NCI-H1105 treated with DMSO at 0.1 percent for 48 hours (cell line): ENCODE measurements at regions not wholly inside any gene's neighbourhood (a gene's known extent, or its start where the extent isn't known, plus 50 kb on each side); places are given as distances from the start of the nearest gene placed in this dataset.
"Not testable (repeated sequence)": the region's sequence is repeated elsewhere in the genome, so short reads cannot be mapped to it uniquely, and the experiment has no call there.

ENCODE experiments used
- DNase-seq: peaks from one replicate; lab custom pipeline; 2025; lab: John Stamatoyannopoulos, UW

- no peak for DNase-seq
These were observed 297.4 kb upstream of the GCFC2 start for GRCh38 chr2:76008001-76008702.

DNA sequence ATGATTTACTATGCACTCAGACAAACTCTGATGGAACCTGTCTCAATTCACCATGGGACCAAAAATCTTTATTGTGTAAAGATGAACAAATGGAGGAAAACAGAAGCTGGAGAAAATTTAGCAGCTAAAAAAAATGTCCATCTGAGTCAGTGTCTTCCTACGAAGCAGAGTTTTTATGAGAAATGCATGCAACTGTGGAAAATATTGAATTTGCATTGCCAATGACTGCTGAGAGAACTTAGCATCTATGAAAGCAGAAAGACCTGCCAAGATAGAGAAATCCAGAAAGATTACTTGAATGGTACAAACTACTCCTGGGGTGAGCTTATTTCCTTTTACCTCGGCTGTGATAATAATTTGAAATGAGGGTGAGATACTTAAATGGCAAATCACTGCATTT, 289.7 kb upstream of the GCFC2 start:
- DNase-seq: no peak

DNA sequence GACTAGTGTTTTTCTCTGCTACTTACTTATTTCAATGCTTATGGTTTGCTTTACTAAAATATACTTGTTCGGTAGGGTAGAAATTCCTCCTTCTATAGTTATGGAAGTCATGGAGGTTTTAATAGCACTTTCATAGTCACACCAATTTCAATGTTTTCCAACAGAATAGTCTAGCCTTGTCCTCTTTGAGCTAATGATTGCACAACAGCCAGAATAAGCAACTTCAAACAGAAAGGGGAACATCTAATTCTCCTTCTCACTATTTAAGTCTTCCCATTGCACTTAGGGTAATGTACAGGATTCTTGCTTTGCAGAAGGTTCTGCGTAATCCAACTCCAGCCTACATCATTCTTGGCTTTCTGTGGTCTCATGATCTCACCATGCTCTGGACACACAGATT, 287.7 kb upstream of the GCFC2 start:
- no peak for DNase-seq

- no peak for DNase-seq
These were observed 284.0 kb upstream of the GCFC2 start for GRCh38 chr2:75994759-75995158.

- not testable (repeated sequence) for DNase-seq
These were observed 277.9 kb upstream of the GCFC2 start for GRCh38 chr2:75988622-75989021.

DNA sequence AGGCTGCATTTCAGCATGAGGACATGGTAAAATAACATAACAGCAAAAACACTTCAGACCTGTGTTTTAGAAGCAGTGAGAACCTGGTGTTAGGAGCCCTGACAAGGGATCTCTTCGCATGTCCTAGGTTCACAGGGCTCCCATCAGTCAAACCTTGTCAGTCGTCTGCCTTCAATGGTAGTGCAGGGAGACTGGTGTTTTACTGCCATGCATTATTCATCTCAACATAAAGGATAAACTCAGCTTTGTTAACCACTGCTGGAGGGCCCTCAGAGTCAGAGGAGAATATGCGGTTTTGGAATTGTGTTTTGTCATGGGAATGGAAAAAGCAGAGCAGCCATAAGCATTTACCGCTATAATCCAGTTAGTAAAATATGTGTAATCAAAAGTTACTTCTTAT, 275.9 kb upstream of the GCFC2 start:
- no peak for DNase-seq

DNA sequence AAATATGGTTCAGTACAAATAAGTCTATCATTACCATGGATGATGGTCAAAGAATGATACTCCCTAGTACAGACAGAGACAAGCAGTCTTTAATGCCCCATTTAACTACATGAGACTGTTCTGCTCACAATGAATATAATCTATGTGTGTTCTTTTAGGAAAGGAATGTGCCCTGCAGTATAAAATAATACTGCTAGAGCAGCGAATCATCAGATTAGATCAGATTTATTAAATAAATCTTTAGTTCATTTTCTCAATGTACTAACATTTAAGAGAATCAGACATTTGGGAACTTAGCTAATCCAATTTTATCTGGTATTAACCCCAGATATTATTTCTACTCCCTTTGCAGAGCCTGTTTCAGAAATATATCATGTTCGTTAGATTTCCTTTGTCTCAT, 272.0 kb upstream of the GCFC2 start:
- DNase-seq: no peak

DNA sequence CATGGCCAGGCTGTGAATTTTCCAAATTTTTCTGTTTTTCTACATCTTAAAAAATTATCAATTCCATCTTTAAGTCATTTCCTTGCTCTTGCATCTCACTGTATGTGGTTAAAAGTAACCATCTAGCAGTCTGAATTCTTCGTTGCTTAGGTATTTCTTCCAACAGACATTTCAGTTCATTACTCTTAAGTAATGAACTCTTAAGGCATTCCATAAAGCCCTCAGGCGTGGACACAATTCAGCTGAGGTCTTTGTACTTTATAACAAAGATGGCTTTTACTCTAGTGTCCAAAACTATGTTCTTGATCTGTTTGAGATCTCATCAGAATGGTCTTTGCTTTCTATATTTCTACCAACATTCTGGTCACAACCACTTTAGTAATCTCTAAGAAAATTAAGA, 253.9 kb upstream of the GCFC2 start:
- DNase-seq: no peak

DNA sequence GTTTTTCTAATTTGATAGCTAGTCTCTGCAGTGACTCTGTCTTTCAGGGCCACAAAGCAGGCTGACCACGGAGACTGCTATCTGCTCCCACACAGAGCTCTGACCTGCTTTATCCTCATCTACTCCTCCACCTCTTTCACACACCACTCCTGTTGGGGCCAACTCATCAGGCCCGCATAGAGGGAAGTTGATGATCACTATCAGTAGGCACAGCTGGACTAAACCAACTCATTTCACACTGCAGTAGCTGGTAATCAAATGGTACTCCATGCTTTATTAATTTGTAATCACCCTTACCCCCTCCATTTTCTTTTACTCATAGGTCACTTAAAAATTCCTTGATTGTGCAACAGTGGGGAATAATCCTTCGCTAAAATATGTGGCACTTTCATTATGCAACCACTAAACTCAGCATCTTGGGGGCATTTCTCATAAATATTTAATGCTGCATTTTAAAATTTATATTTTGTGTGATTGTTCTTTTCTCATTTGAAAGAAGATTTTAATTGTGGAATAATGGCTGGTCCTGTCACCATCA, 249.8 kb upstream of the GCFC2 start:
- no peak for DNase-seq

DNA sequence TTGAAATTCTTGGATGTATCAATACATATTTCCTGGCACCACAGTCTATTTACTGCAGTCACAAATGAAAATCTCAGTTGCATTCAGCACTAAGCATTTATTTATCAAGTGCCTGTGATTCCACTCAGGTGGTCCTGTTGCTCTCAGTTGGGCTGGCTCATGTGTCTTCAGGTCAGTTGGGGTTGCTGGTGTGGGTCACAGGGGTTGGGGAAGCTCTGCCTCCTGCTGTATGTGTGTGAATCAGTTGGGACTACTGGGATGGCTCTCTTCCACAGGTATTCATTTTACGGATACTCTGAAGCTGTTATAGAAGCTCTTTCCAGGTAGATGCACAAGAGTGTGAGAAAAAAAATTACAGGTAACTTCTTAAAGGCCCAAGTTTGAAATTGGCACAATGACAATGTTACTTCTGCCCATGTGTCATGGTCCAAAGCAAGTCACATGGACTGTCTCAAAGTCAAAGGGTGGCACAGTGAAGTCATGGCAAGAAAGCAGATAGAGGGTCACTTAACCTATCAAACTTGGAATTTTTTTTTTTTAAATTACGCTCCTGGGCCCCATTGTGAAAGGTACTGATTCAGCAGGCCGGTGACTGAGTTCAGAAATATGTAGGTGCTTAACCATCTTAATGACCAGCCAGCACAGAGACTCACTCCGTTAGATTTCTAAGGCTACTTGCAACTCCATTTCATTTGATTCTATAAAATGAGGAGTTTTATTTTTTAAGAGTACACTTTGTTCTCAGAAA, 249.2 kb upstream of the GCFC2 start:
- no peak for DNase-seq

GRCh38 chr2:75954761-75955160, 244.0 kb upstream of the GCFC2 start:
- no peak for DNase-seq

- no peak for DNase-seq
These were observed 241.5 kb upstream of the GCFC2 start for GRCh38 chr2:75952173-75952572.

DNA sequence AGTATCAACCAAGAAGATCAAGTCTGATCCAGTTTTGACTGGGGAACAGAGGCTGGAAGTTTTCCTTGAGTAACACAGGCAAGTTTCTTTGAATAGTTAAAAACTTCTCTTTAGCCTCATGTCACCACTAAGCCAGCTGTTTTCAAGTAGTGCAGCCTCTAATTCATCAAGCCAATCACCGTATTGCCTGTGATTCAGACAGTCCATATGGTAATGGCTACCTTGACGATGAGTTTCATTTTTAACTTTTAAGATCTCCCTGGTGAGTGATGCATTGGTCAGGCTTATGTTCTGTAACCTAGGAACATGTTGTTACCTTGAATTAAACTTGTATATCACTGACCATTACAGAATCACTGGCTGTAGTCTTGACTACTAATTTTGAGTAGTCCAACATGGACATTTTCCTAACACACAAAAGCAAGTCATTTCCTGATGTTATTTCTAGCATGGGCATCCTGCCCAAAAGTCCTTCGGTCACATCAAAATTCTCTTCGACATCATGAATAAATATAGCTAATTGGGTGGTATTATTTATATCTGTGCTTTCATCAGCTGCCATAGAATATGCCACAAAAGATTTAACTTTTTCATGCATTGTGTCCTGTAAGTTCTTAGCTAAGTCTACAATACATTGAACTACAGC, 238.8 kb upstream of the GCFC2 start:
- no peak for DNase-seq

DNA sequence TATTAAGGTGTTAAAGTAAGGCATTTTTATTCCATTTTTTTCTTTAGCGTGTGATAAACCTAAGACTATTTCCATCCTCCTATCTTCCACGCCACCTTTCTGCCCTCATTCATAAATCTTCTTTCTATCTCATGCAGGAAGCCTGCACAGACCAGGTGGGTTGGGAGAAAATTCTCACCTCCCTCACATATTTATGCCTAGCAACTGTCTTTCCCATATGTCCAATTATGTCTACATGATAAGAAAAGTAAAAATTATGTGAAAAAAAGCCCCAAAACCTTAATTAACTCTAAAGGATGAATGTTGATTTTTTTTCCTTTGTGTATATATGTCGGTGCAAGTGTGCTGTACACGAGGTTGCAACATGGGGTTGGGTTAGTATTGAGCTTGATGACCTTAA, 225.6 kb upstream of the GCFC2 start:
- no peak for DNase-seq

GRCh38 chr2:75932996-75933395, 222.3 kb upstream of the GCFC2 start:
- DNase-seq: no peak

GRCh38 chr2:75928093-75928492, 217.4 kb upstream of the GCFC2 start:
- no peak for DNase-seq

GRCh38 chr2:75925331-75926024, 214.8 kb upstream of the GCFC2 start:
- no peak for DNase-seq

DNA sequence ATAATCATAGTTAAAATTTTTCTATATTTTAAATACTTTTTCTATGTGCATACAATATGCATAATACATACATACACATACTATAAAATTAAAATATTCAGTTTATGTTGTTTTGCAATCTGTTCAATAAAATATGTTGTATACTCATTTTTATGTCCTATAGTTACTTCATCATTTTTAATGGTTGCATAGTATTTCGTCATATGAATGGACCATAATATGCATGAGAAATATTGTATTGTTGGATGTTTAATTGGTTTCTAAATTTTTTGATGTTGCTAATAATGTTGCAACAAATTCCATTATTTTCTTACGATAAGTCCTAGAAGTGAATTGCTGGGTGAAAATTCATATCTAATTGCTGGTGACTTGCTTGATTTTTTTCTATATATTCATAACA, 211.5 kb upstream of the GCFC2 start:
- DNase-seq: no peak

- peak; percentile 13 for DNase-seq
These were observed 210.3 kb upstream of the GCFC2 start for GRCh38 chr2:75920859-75921551.

DNA sequence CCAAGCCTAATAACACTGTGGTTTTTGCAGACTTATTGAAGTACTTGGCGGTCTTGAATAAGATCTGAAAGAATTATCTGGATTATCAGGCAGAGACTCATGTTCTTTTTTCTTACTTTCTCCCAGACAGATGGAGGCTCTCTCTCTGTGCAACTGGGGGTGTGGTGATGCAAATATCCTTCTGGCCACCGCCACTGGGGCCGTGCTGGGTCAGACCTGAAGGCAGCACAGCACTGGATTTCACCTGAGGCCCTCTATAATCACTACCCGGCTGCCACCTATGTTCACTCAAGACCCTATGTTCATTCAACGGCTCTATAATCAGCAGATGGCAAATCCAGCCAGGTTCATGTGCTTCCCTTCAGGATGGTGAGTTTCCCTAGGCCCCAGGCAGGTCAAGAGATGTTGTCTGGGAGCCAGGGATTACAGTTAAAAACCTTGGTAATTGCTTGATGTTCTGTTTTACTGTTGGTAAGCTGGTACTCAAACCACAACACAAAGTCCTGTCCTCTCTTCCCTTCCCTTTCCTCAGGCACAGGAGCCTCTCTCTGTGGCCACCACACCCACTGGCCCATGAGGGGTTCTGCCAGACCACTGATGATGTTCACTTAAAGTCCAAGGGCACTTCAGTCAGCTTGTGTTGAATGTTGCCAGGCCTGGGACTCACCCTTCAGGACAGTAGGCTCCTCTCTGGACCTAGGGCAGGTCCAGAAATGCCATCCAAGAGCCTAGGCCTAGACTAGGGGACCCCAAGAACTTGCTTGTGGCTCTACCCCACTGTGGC, 205.3 kb upstream of the GCFC2 start:
- no peak for DNase-seq

DNA sequence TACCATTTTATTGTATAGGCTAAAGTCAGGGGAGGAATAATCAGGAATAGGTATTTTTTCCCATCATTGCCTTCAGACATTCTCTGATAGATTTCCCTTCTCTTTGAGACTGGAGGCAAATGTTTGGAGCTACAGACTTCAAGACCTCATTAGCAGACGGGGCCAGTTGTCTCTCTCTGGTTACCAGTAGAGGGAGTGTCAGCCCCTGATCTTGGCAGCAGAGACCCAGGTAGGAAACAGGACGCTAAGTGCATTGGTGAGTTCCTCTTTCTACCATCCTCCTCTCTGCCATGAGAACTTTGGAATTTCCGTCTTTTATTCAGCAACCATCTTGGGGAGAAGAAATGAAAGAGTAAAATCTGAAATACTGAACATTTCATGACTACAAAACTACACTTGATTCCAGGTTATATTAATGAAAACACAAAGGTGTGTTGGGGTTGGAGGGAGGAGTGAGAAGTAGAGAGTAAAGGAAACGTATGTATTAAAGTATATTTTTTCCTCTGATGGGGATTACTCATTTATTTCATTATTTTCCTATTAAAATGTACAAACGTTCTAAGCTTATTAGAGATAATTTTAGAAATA, 186.2 kb upstream of the GCFC2 start:
- DNase-seq: peak; percentile 52
